Nephron (organoid): ENCODE measurements at regions not wholly inside any gene's neighbourhood (a gene's known extent, or its start where the extent isn't known, plus 50 kb on each side); places are given as distances from the start of the nearest gene placed in this dataset.

Source experiments
- H3K27ac Mint-ChIP-seq, 3 experiments: 2 replicates each; pipeline ENCODE4 v1.8.0; 2020; ENCODE audit warnings: mixed read lengths in 3 of 3, mild to moderate bottlenecking in 2 of 3, moderate library complexity in 1 of 3
- H3K27me3 Mint-ChIP-seq: 2 replicates; pipeline ENCODE4 v1.8.0; 2021; ENCODE audit warnings: low read depth, mild to moderate bottlenecking, moderate library complexity, mixed read lengths
- H3K36me3 Mint-ChIP-seq: 2 replicates; pipeline ENCODE4 v1.8.0; 2020; ENCODE audit warnings: low read depth, mixed read lengths
- H3K4me1 Mint-ChIP-seq: 2 replicates; pipeline ENCODE4 v1.8.0; 2020; ENCODE audit warnings: mixed read lengths
- H3K4me3 Mint-ChIP-seq, 3 experiments: 2 replicates each; pipeline ENCODE4 v1.8.0; 2020; ENCODE audit warnings: mild to moderate bottlenecking in 3 of 3, mixed read lengths in 3 of 3, moderate library complexity in 2 of 3
- H3K9me3 Mint-ChIP-seq: 2 replicates; pipeline ENCODE4 v1.8.0; 2020; ENCODE audit warnings: mixed read lengths
- TF ChIP-seq, protein P1 (sequence below), 3 experiments: fragments of 200-600 bp; sonication (generic); IDR thresholded peaks; one replicate each; pipeline ENCODE4 v1.5.0; 2021; ENCODE audit warnings: antibody characterized with exemption in 3 of 3; ENCODE audit not compliant: unreplicated experiment in 3 of 3

DNA sequence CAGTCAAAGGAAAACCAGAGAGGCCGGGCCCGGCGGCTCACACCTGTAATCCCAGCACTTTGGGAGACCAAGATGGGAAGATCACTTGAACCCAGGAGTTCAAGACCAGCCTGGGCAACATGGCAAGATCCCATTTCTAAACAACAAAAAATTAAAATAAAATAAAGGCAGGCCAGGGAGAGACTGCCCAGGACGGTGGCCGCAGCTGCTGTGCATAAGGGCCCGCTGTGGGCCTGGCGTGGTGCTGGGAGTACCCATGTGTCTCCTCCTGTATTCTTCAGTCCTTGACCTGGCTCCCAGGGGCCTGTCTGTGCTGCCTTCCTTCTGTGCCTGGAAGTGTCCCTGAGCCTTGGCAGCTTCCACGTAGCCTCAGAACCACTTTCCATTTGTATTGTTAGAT, 56.8 kb upstream of the CNOT6 start:
- Mint-ChIP-seq H3K36me3 (no peaks in the 10 kb centered on the region), H3K27ac (no peak overlapping the region), H3K9me3 (peaks cover 8% of the 10 kb centered on the region), H3K4me1 (no peaks in the 10 kb centered on the region), H3K27me3 (peaks cover 8% of the 10 kb centered on the region), H3K4me3 (no peak overlapping the region)
- TF ChIP-seq, protein P1, sequence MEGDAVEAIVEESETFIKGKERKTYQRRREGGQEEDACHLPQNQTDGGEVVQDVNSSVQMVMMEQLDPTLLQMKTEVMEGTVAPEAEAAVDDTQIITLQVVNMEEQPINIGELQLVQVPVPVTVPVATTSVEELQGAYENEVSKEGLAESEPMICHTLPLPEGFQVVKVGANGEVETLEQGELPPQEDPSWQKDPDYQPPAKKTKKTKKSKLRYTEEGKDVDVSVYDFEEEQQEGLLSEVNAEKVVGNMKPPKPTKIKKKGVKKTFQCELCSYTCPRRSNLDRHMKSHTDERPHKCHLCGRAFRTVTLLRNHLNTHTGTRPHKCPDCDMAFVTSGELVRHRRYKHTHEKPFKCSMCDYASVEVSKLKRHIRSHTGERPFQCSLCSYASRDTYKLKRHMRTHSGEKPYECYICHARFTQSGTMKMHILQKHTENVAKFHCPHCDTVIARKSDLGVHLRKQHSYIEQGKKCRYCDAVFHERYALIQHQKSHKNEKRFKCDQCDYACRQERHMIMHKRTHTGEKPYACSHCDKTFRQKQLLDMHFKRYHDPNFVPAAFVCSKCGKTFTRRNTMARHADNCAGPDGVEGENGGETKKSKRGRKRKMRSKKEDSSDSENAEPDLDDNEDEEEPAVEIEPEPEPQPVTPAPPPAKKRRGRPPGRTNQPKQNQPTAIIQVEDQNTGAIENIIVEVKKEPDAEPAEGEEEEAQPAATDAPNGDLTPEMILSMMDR (IDR thresholded peaks at IDR 0.05; ENCODE audit: unreplicated experiment in 3 of 3): no peak

DNA sequence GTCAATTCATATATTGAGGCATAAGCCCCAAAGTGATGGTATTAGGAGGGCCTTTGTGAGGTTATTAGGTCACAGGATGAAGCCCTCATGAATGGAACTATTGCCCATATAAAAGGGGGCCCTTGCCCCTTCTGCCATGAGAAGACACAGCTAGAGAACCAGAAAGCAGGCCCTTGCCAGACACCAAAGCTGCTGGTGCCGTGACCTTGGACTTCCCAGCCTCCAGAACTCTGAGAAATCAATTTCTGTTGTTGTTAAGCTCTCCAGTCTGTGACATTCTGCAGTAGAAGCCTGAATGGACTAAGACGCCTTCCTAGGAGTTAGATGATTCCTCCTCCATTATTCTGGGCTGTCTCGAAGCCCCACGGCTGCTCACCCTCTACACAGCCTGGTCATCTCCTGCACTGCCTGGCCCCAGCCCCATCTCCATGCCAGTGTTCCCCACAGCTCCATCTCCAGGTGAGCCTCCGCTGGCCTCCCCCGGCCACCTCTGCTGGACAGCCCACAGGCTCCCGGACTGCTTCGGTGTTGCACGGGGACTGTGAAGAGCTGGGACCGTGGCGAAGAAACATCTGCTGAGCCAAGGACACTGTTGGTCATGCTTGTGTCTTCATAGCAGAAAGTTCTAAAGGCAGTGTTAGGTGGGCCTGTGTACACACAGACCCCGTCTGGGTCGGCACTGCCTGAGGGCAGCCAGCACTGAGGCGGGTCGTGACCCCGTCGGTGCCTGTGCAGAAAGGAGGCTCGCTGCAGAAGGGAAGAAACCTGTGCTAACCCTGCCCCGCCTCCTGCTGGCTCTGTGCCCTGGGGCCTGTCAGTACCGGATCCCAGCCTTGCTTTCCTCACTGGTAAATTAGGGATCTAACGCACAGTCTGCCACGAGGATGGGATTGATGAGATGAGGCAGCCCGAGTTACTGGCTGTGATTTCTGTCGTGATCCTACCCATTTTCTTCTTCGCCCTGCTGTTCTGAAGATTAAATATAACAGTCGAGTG, 55.1 kb upstream of the CNOT6 start:
- H3K4me1 Mint-ChIP-seq: no peaks in the 10 kb centered on the region
- H3K36me3 Mint-ChIP-seq: no peaks in the 10 kb centered on the region
- peaks cover 7% of the 10 kb centered on the region for H3K27me3 Mint-ChIP-seq
- H3K4me3 Mint-ChIP-seq: no peak overlapping the region
- H3K27ac Mint-ChIP-seq: no peak overlapping the region
- H3K9me3 Mint-ChIP-seq: peaks cover 8% of the 10 kb centered on the region
- TF ChIP-seq, protein P1 (IDR thresholded peaks at IDR 0.05; ENCODE audit: unreplicated experiment in 3 of 3): no peak

DNA sequence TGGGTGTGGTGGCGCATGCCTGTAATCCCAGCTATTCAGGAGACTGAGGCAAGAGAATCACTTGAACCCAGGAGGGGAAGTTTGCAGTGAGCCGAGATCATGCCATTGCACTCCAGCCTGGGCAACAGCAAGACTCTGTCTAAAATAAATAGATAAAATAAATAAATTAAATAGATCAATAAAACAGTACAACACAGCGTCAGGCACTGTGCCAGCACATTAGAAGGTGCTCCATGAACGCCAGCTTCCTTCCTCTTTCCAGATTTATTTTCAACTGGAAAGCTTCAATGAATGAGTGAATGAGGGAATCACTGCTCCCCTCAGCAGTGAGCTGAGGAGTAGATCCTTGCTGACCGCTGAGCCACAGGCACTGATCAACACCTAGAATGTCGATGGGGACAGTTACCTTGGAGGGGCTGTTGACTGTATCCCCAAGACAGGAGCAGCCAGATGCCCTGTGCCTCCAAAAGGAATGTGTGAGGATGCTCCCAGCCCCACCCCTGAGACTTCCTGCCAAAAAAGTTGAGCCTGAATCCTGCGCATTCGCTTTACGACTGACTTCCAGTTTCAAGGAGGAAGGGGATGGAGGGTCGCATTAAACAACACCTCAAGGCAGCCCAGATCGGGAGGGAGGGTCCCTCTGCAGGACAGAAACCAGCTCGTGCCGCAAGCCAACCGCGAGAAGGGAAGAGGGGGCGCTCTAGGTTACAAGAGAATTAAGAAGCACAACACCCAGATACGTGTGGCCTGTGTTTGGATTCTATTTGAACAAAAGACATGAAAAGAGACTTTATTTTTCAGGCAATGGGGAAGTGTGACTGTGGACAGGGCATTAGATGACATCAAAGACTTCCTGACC, 54.0 kb upstream of the CNOT6 start:
- no peak overlapping the region for H3K27ac Mint-ChIP-seq
- no peaks in the 10 kb centered on the region for H3K36me3 Mint-ChIP-seq
- no peak overlapping the region for H3K4me3 Mint-ChIP-seq
- H3K4me1 Mint-ChIP-seq: no peaks in the 10 kb centered on the region
- H3K9me3 Mint-ChIP-seq: peaks cover 17% of the 10 kb centered on the region
- TF ChIP-seq, protein P1 (IDR thresholded peaks at IDR 0.05; ENCODE audit: unreplicated experiment in 3 of 3): no peak
- H3K27me3 Mint-ChIP-seq: peaks cover 2% of the 10 kb centered on the region

DNA sequence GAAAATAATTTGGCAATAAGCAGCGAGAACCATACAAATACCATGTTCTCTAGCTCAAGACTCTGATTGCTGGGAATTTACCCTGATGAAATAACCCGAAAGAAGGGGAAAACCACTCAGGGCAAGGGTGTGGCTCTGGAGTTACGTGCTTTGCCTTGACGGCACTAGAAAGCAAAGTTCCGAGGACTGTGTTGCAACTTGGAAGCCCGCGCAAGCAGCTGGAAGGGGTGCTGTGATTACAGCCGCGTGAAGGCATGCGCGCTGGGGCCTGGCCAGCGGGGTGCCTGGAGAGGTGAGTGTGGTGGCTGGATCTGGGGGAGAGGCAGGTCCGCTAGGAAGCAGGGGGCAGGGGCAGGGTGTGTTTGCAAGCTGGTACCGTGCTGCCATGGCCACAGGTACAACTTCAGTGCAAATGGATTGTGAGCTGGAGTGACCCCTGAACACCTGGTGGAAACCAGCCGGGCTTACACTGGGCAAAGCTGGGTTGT, 52.6 kb upstream of the CNOT6 start:
- H3K4me3 Mint-ChIP-seq: no peak overlapping the region
- H3K9me3 Mint-ChIP-seq: peaks cover 17% of the 10 kb centered on the region
- peaks cover under 1% of the 10 kb centered on the region for H3K27me3 Mint-ChIP-seq
- no peaks in the 10 kb centered on the region for H3K36me3 Mint-ChIP-seq
- H3K27ac Mint-ChIP-seq: no peak overlapping the region
- H3K4me1 Mint-ChIP-seq: no peaks in the 10 kb centered on the region
- TF ChIP-seq, protein P1 (IDR thresholded peaks at IDR 0.05; ENCODE audit: unreplicated experiment in 3 of 3): no peak
